PC-3 (cell line): ENCODE measurements at regions not wholly inside any gene's neighbourhood (a gene's known extent, or its start where the extent isn't known, plus 50 kb on each side); places are given as distances from the start of the nearest gene placed in this dataset.

Experiments used
- CTCF ChIP-seq: fragments of 300-600 bp; sonication (generic); conservative IDR thresholded peaks from 2 replicates; pipeline ENCODE4 v1.5.1; 2017; ENCODE audit warnings: antibody characterized with exemption, low read depth, mild to moderate bottlenecking, low read length
- EZH2phosphoT487 ChIP-seq: fragments of 300-600 bp; sonication (generic); IDR thresholded peaks from 2 replicates; pipeline ENCODE4 v1.6.1; 2018; ENCODE audit warnings: mild to moderate bottlenecking, antibody characterized with exemption, low read length, borderline replicate concordance

DNA sequence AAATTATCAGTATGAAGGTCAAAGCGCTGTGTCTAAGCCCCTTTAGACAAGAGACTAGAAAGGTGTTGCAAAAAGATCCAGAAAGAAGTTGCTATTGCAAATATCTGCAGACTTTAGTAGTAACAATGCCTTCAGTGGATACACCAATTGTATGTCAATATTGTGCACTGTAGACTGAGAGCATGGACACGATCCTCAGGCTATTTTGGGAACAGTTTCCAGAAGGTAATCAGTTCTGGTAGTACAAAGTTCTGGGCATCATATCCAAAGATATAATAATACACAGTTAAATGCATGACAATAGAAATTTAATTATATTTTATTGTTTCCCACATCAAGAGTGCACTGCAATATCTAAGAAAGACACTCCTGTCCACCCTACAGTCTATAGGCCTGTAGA lies 84.1 kb upstream of the LUZP2 start:
- no peak for TF ChIP-seq EZH2phosphoT487
- no peak for TF ChIP-seq CTCF
